GOT3 (cell line): ENCODE measurements at regions not wholly inside any gene's neighbourhood (a gene's known extent, or its start where the extent isn't known, plus 50 kb on each side); places are given as distances from the start of the nearest gene placed in this dataset.
A peak's percentile ranks its signal among the peaks of the same experiment; 100 is the strongest.
"Not testable (repeated sequence)": the region's sequence is repeated elsewhere in the genome, so short reads cannot be mapped to it uniquely, and the experiment has no call there.

Experiments
- DNase-seq: peaks from one replicate; lab custom pipeline; 2025; ENCODE audit warnings: mixed read lengths; lab: John Stamatoyannopoulos, UW

DNA sequence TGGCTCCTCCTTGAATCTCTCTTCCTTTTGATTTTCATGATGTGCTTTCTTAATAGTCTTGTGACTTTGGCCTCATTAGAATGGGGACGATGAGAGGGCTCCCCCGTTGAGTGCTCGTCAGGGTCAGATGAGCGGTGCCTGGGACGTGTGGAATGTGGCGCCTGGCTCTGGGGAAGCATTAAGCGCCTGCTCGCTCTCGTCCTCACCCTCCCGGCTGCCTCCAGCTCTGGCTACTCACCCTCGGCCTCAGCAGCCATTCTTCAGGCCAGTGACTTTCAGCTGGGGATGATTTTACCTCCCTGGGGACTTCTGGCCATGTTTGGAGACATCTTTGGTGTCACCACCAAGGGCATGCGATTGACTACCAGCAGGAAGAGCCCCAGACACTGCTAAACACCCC lies 69.7 kb downstream of the RPS6KA4 start:
- no peak for DNase-seq

DNA sequence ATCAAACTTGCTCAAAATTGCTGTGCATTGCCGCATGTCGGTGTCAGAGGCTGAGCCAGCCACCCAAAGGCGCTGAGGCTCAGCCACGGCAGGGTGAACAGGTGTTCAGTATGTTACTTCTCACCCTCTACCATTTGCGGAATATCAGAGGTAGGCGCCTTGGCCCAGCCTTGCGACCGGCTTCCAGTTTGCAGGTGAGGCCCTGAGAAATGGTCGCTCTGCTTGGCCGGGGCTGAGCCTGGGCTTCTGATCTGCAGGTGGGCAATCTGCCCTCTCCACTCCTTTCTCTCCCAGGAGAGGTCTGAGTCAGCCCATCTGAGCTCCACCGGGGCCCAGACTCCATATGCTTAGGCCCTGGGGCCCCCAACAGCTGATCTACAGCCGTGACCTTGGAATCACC lies 71.0 kb downstream of the RPS6KA4 start:
- no peak for DNase-seq

DNA sequence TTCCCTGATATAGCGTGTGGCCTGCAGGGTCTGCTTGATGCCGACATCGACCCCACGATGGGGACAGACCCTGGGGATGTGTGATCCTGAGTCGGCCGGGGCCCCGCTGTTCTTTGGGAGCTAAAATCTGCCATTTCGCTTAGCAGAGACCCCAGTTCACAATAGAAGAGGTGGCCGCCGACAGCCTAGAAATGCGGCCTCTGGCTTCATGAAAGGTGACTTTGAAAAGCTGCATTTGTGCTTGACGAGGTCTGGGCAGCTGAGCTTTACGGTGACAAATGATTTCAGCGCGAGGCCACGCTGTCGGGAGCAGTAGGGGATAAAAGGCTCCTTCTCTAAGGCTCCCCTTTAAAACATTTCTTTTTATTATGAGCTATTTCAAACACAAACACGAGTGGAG lies 71.7 kb downstream of the RPS6KA4 start:
- DNase-seq, result no peak

DNA sequence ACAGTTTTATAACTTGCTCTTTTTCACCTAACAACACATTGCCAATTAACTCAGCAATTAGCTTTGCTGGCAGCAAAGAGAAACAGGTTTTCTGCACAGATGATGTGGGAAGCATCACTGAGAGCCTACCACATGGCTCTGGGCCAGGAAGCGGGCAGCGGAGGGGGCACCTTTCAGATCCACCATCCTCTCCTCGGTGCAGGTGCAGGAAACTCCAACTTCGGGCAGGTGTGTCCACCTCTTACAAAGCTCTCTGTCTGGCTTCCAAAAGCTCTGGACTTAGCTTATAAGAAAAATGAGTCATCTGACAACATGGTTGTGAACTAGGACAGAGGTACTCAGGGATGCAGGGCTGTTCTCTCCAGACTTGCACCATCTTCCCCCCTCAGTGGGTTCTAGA lies 77.0 kb downstream of the RPS6KA4 start:
- DNase-seq, result no peak

DNA sequence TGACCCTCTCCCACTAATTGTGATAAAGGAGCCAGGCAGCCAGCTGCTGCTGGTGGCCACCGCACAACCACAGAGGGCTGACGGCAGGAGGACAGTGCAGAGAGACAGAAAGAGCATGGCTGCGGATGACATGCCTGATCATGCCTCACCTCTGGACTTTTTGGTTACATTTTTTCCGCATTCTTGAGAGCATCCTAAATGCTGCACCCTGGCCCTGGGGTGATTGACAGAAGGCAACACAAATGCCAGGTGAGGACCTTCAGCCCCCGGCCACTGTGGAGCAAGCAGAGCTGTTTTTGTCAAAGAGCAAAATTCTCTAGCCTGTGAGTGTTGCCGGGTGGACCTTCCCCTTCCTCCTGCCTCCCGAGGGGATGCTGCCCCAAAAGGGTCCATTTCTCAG lies 78.5 kb downstream of the RPS6KA4 start:
- DNase-seq, result no peak

DNA sequence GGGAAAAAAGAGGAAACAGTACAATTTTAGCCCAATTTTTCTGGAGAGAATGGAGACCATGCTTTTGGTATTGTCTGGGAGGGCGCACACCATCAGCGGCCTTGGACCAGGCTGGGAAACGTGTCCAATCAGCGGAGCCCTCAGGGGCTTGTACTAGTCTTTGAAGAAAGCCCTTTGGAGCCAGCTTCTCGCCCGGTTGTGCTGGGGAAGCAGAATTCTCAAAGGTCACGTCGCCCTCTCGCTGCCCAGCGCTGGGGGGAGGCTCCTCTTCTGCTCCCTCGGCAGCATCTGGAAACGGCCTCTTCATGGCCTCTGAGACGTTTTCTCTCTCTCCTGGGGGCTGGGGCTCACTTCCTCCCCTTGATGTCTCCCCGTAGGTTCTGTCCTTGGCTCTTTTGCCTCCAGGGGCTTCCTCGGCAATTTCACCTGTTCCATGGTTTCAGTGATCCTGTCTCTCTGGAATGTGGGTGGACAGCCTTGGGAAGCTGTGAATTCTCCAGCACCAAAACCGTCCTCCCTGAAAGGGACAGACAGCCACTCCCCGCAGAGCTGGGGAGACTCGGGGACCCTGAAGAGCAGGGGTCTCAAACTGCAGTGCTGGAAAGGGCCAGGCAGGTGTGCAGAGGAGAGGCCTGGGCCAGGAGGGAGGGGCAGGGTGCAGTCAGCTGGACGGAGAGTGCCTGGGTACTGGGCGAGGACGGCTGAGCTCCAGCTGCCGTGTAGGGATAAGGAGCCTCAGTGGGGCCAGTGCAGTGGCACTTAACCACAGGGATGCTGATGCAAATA lies 80.2 kb downstream of the RPS6KA4 start:
- DNase-seq, result no peak

DNA sequence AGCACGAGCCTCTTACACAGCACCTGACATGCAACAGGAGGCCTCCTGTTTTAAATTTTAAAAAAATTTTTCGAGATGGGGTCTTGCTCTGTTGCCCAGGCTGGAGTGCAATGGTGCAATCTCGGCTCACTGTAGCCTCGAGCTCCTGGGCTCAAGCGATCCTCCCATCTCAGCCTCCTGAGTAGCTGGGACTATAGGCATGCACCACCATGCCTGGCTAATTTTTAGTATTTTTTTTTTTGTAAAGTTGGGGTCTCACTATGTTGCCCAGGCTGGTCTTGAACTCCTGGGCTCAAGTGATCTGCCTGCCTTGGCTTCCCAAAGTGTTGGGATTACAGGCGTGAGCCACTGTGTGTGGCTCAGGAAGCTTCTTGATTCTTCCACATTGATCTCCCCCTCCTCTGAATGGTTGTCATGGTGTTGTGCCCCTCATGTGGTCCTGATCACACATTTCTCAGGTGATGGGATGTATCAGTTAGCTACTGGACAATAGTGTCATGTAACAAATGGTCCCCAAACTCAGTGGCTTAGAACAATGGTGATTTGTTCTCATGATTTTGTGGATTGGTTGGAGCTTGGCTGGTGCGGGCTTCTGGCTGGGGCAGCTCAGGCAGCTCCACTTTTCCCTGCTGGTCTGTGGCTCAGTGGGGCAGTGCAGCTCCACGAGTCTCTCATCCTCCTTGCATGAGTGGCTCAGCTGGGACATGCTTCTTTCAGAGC lies 81.0 kb downstream of the RPS6KA4 start:
- DNase-seq, result not testable (repeated sequence)

DNA sequence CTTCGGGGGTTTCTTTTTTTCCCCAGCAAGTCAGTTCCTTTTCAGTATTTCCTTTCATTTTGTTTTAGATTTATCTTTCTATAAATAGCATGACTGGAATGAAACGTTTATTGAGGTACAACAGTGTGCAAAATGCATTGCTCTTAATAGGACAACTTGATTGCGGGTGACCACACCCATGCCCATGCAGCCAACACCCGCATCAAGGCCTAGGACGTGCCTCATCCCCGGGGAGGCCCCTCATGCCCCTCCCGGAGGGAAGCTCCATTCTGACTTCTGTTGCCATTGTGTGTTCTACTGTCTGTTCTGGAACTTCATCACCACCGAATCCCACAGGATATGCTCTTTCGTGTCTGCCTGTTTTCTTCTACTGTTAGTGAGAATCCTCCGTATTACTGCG lies 82.2 kb downstream of the RPS6KA4 start:
- DNase-seq, result no peak

DNA sequence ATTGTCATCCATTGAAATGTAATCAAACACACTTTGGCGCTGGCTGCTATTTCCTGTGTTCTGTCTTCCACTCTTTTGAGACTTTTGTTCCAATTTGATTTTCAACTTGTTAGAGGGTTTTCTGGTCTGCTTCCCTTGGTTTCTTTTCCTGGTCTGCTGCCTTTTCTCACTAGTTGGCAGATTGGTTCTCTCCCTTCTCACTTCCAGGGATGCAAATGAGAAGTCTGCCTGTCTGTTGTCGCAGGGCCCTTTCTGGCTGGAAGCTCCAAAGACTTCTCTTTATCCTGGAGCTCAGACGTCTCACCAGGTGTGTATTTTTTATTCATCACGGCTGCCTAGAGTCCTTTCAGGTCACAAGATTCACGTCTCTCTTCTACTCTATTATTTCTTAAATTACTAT lies 84.0 kb downstream of the RPS6KA4 start:
- no peak for DNase-seq

DNA sequence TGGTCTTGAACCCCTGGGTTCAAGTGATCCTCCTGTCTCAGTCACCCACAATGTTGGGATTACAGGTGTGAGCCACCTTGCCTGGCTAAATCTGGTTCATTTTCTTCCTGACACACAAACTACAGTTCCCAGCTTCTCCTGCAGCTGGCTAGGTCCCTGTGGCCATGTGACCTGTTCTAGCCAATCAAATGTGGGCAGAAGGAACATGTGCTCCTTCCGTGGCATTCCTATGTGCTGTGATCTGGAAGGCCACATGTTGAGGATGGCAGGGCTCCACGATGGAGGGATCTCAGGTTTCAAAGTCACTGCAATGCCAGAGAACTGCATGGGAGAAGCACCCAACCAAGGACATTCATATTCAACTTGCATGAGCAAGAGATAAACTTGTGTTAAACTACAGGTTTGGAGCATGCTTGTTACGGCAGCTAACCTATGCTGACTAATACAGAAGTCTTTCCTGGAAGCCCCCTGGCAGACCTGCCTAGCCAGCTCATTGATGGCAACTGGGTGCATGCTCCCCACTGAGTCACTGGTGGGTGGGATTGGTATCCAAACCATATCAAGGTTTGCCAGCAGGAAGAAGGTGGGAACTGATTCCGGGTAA lies 86.0 kb downstream of the RPS6KA4 start:
- DNase-seq, result no peak

DNA sequence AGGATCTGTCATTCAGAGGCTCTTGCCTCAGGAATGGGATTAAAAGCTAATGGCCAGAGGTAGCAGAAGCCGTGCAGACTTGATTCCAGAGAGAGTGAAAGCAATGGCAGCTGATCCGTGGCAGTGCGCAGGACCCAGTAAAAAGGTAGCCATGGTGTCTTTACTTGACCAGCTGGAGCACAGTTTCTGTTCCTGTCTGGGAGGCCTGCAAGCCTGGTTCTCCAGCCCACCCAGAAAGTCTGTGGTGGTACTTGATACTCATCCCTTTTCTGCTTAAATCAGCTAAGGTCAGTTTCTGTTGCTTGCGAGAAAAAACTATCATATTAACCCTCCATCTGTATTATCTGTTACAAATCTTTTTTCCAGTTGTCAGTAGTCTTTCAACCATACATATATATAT lies 86.7 kb downstream of the RPS6KA4 start:
- DNase-seq, result no peak

DNA sequence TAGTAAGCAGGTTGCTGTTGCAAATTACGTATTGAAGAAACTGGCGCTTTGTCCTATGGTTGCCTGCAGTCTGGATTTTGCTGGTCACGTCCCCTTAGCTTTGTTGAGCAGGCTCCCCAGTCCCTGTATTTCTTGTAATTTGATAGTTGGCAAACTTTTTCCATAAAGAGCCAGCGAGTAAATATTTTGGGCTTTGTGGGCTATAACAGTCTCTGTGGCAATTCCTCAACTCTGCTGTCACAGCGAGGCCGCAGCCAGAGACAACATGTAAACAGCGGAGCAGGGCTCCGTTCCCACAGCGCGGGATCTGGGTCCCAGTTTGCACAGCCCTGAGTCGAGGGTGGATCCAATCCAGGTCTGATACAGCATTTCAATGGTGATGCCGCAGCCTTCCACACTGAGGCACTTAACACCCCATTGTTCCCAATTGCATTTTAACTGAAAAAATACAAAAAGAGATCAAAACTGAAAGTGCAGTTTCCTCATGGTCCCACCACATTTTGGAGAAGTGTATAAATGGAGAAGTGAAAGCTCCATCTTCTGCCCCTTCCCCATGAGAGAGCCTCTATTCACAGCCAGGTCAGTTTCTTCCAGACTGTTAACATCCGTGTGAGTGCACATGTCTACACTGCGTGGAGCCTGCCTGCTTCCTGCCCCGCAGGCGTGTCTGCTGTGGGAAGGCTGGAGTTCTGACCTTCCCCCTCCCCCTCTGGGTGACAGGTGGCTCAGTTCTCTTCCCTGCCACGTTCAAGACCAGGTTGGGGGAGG lies 89.1 kb downstream of the RPS6KA4 start:
- no peak for DNase-seq

DNA sequence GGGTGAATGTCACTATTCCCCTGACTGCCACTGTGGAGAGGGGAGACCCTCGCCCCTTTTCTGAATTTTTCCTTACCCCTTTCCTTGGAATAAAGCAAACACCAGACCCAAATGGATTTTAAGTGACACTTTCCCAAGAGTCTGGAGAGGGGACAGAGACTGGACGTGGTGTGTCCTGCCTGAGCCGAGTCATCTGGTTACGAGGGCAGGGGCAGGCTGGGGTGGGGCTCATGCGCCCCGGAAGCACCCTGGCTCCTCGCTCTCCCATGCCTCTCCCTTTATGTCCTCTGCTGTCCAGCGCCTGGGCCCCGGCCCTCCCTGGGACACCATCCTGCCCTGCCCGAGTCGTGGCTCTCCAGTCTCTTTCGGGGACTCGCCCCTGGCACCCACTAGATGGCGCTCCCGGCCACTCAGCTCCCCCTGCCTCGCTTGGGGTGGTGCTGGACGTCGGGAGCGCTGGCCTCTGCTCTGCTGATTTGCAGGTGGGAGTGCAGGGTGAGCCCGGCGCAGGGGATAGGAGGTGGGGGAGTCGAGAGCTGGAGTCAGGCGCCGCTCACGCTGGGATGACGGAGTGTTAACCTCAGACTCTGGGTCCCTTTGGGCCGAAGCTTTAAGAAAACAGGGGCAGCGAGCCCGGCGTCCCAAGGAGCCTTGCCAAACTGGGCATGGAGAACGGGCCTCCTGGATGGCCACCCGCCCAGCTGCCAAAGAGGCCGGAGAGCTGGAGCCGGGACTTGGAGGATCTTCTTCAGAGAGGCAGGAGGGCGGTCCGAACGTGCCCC lies 89.8 kb downstream of the RPS6KA4 start:
- peak; percentile 11 for DNase-seq

DNA sequence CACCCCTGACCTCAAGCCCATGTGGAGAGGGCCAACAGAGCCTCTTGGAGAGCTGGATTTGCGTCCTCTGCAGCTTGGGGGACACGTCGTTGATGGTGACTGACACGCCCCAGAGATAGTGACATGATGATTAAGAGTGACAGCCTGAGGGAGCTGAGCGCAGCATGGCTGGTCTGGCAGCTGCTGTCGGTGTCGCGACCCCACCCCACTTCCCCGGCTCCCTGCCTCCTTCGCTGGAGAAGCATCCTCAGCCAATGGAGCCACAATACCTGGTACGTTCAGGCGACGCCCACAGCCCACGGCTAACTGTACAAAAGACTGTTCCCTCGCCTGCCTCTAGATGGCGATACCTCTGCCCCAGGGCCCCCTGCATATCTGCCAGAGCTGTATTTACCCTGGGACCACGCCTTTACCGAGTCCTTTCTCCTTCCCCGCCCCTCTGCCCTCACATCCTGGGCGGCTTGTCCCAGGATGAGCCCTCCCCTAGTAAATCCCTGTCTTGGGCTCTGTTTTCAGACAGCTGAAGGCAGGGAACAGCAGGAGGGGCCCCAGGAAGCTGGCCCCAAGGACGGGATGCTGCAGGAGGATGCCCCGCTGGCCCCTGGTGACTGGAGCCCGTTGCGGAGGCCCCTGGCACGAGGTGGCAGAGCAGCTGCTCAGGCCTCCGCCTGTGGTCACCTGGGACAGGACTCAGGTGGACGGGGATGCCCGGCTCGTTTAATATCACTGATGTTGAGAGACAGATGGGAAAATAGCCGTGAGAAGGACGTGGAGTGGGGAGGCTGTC lies 90.6 kb downstream of the RPS6KA4 start:
- no peak for DNase-seq

DNA sequence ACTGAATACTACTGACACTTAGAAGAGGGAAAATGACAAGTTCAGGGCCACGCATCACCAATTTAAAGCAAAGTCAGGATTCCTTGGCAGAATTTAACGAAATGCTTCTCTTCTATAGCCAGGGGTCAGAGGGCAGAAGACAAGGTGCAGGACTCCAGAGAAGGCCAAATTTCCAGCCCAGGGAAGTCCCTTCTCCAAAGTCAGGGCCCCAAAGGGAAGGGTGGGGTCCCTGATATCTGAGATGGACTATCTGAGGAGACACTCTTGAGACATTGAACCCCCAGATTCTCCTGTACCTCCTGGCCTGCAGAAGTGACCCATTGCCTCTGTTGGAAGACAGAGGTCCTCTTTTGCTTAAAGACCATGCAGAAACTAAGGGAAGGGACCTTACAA lies 91.2 kb downstream of the RPS6KA4 start:
- DNase-seq, result no peak

DNA sequence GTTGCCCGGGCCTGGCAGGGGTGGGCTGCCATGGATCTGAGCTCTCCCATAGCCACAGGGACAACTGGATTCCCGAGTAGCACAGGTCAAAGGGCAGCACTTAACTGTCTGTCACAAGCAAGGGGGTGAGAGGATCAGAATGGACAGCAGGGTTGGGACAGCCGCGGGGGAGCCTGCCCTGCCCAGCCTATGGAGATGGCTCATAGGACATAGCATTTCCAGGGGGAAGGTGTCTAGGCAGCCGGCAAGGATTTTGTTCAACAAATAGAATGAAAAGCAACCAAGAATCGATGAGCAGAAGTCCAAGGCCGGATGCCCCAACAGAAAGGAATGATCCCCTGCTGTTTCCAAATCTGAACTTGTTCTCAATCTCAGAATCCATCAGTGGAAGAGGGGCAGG lies 92.9 kb downstream of the RPS6KA4 start:
- DNase-seq, result no peak

DNA sequence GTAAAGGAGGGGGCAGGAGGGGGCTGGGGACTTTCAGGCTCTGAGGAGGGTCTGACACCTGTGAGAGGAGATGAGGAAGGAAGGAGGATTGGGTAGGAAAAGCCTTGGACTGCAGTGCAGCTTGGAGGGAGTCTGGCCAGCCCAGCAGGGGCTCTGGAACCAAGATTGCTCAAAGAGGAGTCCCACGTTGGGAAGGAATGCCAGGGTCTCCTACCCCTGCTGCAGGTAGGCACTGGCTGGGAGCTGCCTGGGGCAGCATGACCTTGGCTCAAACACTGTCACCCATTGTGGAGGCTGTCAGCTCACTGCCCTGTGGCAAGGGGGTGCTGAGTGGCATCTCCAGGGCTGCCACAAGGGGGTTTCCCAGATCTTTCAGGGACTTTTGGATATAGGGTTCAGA lies 94.5 kb downstream of the RPS6KA4 start:
- DNase-seq, result no peak

DNA sequence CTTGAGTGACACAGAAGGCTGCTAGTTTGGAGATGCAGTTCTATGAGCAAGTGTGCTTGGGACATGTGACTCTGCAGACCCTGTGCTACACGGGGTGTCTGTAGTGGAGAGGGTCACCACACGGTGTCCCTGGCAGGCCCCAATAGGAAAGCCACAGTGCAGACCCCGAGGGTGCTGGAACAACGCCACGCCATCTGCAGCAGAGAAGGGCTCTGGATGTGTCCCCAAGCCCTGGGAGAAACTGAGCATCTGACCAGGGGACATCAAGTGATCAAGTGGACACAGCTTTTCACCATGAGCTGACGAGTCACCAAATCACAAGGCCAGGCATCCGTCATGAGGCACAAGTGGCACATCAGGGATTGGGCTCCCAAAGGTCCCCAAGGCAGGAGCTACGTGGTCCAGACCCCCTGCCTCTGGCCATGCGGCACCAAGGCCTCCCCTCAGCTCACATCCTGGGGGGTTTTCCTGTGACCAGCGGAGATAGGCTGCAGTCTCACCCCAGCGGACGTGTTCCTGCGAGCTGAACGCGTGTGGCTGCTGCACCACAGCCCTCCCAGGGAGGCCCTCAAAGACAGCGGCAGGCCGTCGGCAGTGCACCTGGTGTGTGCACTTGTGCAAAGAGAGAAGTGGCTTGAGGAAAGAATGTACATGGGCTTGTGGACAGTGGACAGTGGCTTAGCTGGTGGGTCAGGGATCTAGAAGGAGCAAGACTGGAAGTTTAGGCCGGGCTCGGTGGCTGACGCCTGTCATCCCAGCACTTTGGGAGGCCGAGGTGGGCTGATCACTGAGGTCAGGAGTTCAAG lies 96.7 kb downstream of the RPS6KA4 start:
- no peak for DNase-seq

DNA sequence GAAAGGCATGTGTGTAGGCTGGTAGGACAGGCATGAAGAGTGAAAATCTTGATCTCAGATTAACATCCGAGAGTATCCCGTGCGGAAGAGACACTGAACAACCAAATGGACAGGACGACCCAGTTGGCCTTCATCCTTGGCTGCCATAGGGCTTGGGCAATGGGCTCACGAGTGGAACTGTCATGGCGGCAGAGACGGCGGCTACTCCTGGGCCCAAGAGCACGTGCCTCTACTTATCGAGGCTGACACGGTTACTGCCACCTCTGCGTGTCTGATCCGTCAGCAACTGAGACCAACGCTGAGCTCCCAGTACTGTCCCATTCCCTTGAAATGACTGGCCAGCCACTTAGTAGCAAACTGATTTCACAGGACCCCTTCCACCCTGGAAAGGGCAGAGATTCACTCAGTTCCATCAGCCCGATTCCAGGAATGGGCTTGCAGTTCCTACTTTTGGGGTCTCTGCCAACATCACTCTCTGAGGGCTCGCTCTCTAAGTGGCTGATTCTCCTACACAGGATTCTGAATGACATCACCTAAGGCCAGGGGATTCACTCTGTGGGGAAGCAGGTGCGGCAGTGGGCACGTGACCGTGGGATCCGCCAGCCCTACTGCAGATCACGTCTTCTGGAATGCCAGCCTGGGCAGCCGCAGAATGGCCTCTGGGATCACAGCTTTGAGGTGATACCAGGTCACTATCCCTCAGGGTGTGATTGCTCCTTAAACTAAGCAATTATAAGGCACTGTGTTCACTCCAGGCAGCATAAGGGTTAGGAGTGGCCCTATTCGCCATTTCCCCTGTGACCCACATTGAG lies 97.8 kb downstream of the RPS6KA4 start:
- no peak for DNase-seq
